PC-3 (cell line): ENCODE measurements at regions not wholly inside any gene's neighbourhood (a gene's known extent, or its start where the extent isn't known, plus 50 kb on each side); places are given as distances from the start of the nearest gene placed in this dataset.
"Not testable (repeated sequence)": the region's sequence is repeated elsewhere in the genome, so short reads cannot be mapped to it uniquely, and the experiment has no call there.

Experiments
- ATAC-seq: fragments of 200-7000 bp; cut with Tn5 transposase; 2 replicates; pipeline ENCODE4 v1.9.1; 2020; ENCODE audit warnings: mild to moderate bottlenecking, moderate library complexity
- BruUV-seq: library from RNA; stranded (reverse); fragments of 400-500 nt; replicated peaks from 2 replicates; lab custom pipeline; 2021; lab: Mats Ljungman, UMichigan
- CTCF ChIA-PET: fragments of 300-600 bp; sonication (Branson Sonifier 250); formaldehyde crosslinking; loops from one replicate; lab custom pipeline; 2022; ENCODE audit warnings: antibody characterized with exemption; lab: Charles Lee
- POLR2A ChIA-PET: fragments of 300-600 bp; sonication (Branson Sonifier 250); formaldehyde crosslinking; loops from one replicate; lab custom pipeline; 2022; ENCODE audit warnings: antibody characterized with exemption; ENCODE audit not compliant: unreplicated experiment; lab: Charles Lee
- DNase-seq: peaks from one replicate; pipeline ENCODE4 v3.0.0-alpha.2; 2015
- H2AFZ ChIP-seq: fragments of 300-600 bp; sonication (generic); 2 replicates; pipeline ENCODE4 v1.6.0; 2016; ENCODE audit warnings: antibody characterized with exemption, low read length
- H3F3A ChIP-seq: fragments of 300-600 bp; sonication (generic); one replicate; pipeline ENCODE4 v1.6.0; 2017; ENCODE audit warnings: antibody characterized with exemption, low read length, control low read depth, mild to moderate bottlenecking; ENCODE audit not compliant: unreplicated experiment
- H3K27ac ChIP-seq: fragments of 300-600 bp; sonication (generic); 2 replicates; pipeline ENCODE4 v1.5.1; 2016; ENCODE audit warnings: mild to moderate bottlenecking, low read length
- H3K27me3 ChIP-seq: fragments of 300-600 bp; sonication (generic); 2 replicates; pipeline ENCODE4 v1.6.1; 2016; ENCODE audit warnings: low read length, mixed read lengths
- H3K36me3 ChIP-seq: fragments of 300-600 bp; sonication (generic); 2 replicates; pipeline ENCODE4 v1.6.1; 2016; ENCODE audit warnings: low read depth, mixed run types, low read length, mixed read lengths
- H3K4me1 ChIP-seq: fragments of 300-600 bp; sonication (generic); 2 replicates; pipeline ENCODE4 v1.5.1; 2016; ENCODE audit warnings: low read length; ENCODE audit not compliant: insufficient read depth
- H3K4me2 ChIP-seq: fragments of 300-600 bp; sonication (generic); 2 replicates; pipeline ENCODE4 v1.6.0; 2016; ENCODE audit warnings: low read length
- H3K4me3 ChIP-seq: fragments of 300-600 bp; sonication (generic); 2 replicates; pipeline ENCODE4 v1.5.1; 2016; ENCODE audit warnings: mild to moderate bottlenecking, low read length, mixed read lengths
- H3K79me2 ChIP-seq: fragments of 300-600 bp; sonication (generic); 2 replicates; pipeline ENCODE4 v1.6.1; 2017; ENCODE audit warnings: low read length, mixed read lengths
- H3K9ac ChIP-seq: fragments of 300-600 bp; sonication (generic); 2 replicates; pipeline ENCODE4 v1.6.0; 2016; ENCODE audit warnings: mild to moderate bottlenecking, low read length
- H3K9me2 ChIP-seq: fragments of 300-600 bp; sonication (generic); replicated peaks from 2 replicates; pipeline ENCODE4 v1.6.1; 2016; ENCODE audit warnings: mixed run types, low read length, mixed read lengths
- H3K9me3 ChIP-seq: fragments of 300-600 bp; sonication (generic); 2 replicates; pipeline ENCODE4 v1.6.1; 2016; ENCODE audit warnings: low read length, mixed read lengths
- H4K20me1 ChIP-seq: fragments of 300-600 bp; sonication (generic); 2 replicates; pipeline ENCODE4 v1.6.1; 2016; ENCODE audit warnings: low read length, mixed read lengths
- CTCF ChIP-seq: fragments of 300-600 bp; sonication (generic); conservative IDR thresholded peaks from 2 replicates; pipeline ENCODE4 v1.5.1; 2017; ENCODE audit warnings: antibody characterized with exemption, low read depth, mild to moderate bottlenecking, low read length
- EZH2 ChIP-seq: fragments of 300-600 bp; sonication (generic); IDR thresholded peaks from one replicate; pipeline ENCODE4 v1.6.1; 2017; ENCODE audit warnings: antibody characterized with exemption, mild to moderate bottlenecking, low read length; ENCODE audit not compliant: unreplicated experiment
- EZH2phosphoT487 ChIP-seq: fragments of 300-600 bp; sonication (generic); IDR thresholded peaks from 2 replicates; pipeline ENCODE4 v1.6.1; 2018; ENCODE audit warnings: mild to moderate bottlenecking, antibody characterized with exemption, low read length, borderline replicate concordance
- intact Hi-C: fragments of 100-400 bp; cut with micrococcal nuclease; formaldehyde crosslinking; loops from 2 replicates; pipeline ENCODE4 v1.9.0; 2023

GRCh38 chr2:105990624-105991023 is 203.5 kb downstream of the UXS1 start:
- POLR2A ChIA-PET = no interaction called here
- no peaks in the 10 kb centered on the region for H4K20me1 ChIP-seq
- H3F3A ChIP-seq = no peaks in the 10 kb centered on the region
- no TSS peak for BruUV-seq
- TF ChIP-seq EZH2phosphoT487 (no peak), EZH2 (no peak), CTCF (no peak)
- no peak overlapping the region for H3K4me2 ChIP-seq
- no peaks in the 10 kb centered on the region for H3K36me3 ChIP-seq
- no peaks in the 10 kb centered on the region for H3K9me2 ChIP-seq
- no peak overlapping the region for H3K27ac ChIP-seq
- H3K4me3 ChIP-seq = no peak overlapping the region
- CTCF ChIA-PET = no interaction called here
- no peaks in the 10 kb centered on the region for H3K27me3 ChIP-seq
- H3K4me1 ChIP-seq = no peaks in the 10 kb centered on the region
- DNase-seq = no peak
- no peak overlapping the region for H2AFZ ChIP-seq
- H3K9ac ChIP-seq = no peak overlapping the region
- intact Hi-C loops = loop anchor here (5.0 kb wide), 1 partner anchor 413 kb away; no protein-coding TSS in a partner anchor
- ATAC-seq = no peak
- no peaks in the 10 kb centered on the region for H3K79me2 ChIP-seq
- H3K9me3 ChIP-seq = peaks cover 12% of the 10 kb centered on the region; the same call in 1 of the 2 replicates

DNA sequence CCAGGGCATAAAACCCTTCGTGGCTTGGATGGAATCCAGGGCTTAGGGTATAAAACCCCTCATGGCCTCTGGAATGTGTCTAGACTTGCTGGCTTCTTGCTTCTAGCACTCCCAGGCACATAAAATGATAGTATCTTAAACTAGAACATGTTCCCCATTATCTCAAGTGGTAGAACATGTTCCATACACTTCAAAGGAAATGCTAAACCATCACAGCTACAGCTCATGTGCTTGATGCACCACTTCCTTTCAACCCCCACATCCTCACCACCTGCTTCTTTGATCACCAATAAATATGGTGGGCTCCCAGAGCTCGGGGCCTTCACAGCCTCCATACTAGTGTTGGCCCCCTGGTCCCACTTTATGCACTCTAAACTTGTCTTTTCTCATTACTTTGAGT is 204.3 kb downstream of the UXS1 start:
- H3F3A ChIP-seq, CTCF ChIA-PET, H3K9me3 ChIP-seq, POLR2A ChIA-PET, H4K20me1 ChIP-seq, H3K4me1 ChIP-seq, H3K27ac ChIP-seq, DNase-seq, H3K4me2 ChIP-seq, ATAC-seq, H3K9me2 ChIP-seq, H3K27me3 ChIP-seq, H3K9ac ChIP-seq, H3K36me3 ChIP-seq, H3K79me2 ChIP-seq, H2AFZ ChIP-seq, BruUV-seq, H3K4me3 ChIP-seq: not testable (repeated sequence)
- intact Hi-C loops = loop anchor here (5.0 kb wide), 1 partner anchor 413 kb away; no protein-coding TSS in a partner anchor

- CTCF ChIA-PET = no interaction called here
- Histone ChIP-seq H3K36me3 (no peaks in the 10 kb centered on the region), H3K4me1 (no peaks in the 10 kb centered on the region), H3K79me2 (no peaks in the 10 kb centered on the region), H3K9me3 (0 out of 2 replicates have a peak, but pooled peaks cover 6% of the 10 kb centered on the region), H3K9ac (no peak overlapping the region), H3K4me2 (no peak overlapping the region), H2AFZ (no peak overlapping the region), H3K9me2 (no peaks in the 10 kb centered on the region), H3K27me3 (no peaks in the 10 kb centered on the region), H4K20me1 (no peaks in the 10 kb centered on the region), H3F3A (no peaks in the 10 kb centered on the region), H3K4me3 (no peak overlapping the region), H3K27ac (no peak overlapping the region)
- DNase-seq = no peak
- TF ChIP-seq EZH2phosphoT487 = no peak
- no peak for TF ChIP-seq EZH2
- TF ChIP-seq CTCF = no peak
- intact Hi-C loops = no loop called here
- ATAC-seq = no peak
- no TSS peak for BruUV-seq
- POLR2A ChIA-PET = no interaction called here
Measured at GRCh38 chr2:105989070-105989469, 205.0 kb downstream of the UXS1 start.
